ENCODE measurements at regions not wholly inside any gene's neighbourhood (a gene's known extent, or its start where the extent isn't known, plus 50 kb on each side); places are given as distances from the start of the nearest gene placed in this dataset.

- TF ChIP-seq JUND (IDR thresholded peaks at IDR 0.05): no peak
- TF ChIP-seq YY1 (IDR thresholded peaks at IDR 0.05): no peak
- TF ChIP-seq FOXA1 (IDR thresholded peaks at IDR 0.05): no peak
- TF ChIP-seq RAD21 (IDR thresholded peaks at IDR 0.05): no peak
- TF ChIP-seq EGR1 (IDR thresholded peaks at IDR 0.05; ENCODE audit: low read depth in 2 of 2): no peak
- no peak for TF ChIP-seq REST (IDR thresholded peaks at IDR 0.05)
- H3K27ac ChIP-seq (ENCODE audit: low read depth in 1 of 2, low read length in 2 of 2): no peak overlapping the region
- no peak overlapping the region for H3K9ac ChIP-seq (ENCODE audit: low read depth in 1 of 2, low read length in 2 of 2)
- no peaks in the 10 kb centered on the region for H3K9me3 ChIP-seq (ENCODE audit: control insufficient read depth in 4 of 4, low read length in 3 of 4)
- no peaks in the 10 kb centered on the region for H3K36me3 ChIP-seq (ENCODE audit: control insufficient read depth in 4 of 4, insufficient read depth in 3 of 4, low read depth in 1 of 4, low read length in 3 of 4)
- WGBS: 74% methylated on average over 5 of the region's 5 CpGs
- no peaks in the 10 kb centered on the region for H3K4me1 ChIP-seq (ENCODE audit: control insufficient read depth in 4 of 4, insufficient read depth in 4 of 4, low read length in 3 of 4)
- H3K4me3 ChIP-seq (ENCODE audit: low read depth in 1 of 3, low read length in 3 of 3): no peak overlapping the region
- DNase-seq (ENCODE audit: low spot score): no peak
- H3K27me3 ChIP-seq (ENCODE audit: control insufficient read depth in 4 of 4, insufficient read depth in 4 of 4, low read length in 3 of 4): peaks cover 0 to 2% (median 0%) of the 10 kb centered on the region in 4 donors
Measured at GRCh38 chr10:10526846-10527245, 490.8 kb upstream of the CELF2 start.

- Histone ChIP-seq H3K4me1 (ENCODE audit: control insufficient read depth in 4 of 4, insufficient read depth in 4 of 4, low read length in 3 of 4) (no peaks in the 10 kb centered on the region), H3K9me3 (ENCODE audit: control insufficient read depth in 4 of 4, low read length in 3 of 4) (no peaks in the 10 kb centered on the region), H3K27ac (ENCODE audit: low read depth in 1 of 2, low read length in 2 of 2) (no peak overlapping the region), H3K4me3 (ENCODE audit: low read depth in 1 of 3, low read length in 3 of 3) (no peak overlapping the region), H3K9ac (ENCODE audit: low read depth in 1 of 2, low read length in 2 of 2) (no peak overlapping the region), H3K27me3 (ENCODE audit: control insufficient read depth in 4 of 4, insufficient read depth in 4 of 4, low read length in 3 of 4) (peaks cover 0 to 2% (median 0%) of the 10 kb centered on the region in 4 donors), H3K36me3 (ENCODE audit: control insufficient read depth in 4 of 4, insufficient read depth in 3 of 4, low read depth in 1 of 4, low read length in 3 of 4) (no peaks in the 10 kb centered on the region)
- TF ChIP-seq GABPA (IDR thresholded peaks at IDR 0.05 in 1 of 2, conservative IDR thresholded peaks at IDR 0.05 in 1 of 2): no peak
- no peak for TF ChIP-seq FOXA1 (IDR thresholded peaks at IDR 0.05)
- no peak for TF ChIP-seq RXRA (IDR thresholded peaks at IDR 0.05)
- TF ChIP-seq REST (IDR thresholded peaks at IDR 0.05): no peak
- TF ChIP-seq EGR1 (IDR thresholded peaks at IDR 0.05; ENCODE audit: low read depth in 2 of 2): no peak
- no peak for TF ChIP-seq ZBTB33 (IDR thresholded peaks at IDR 0.05)
- no peak for TF ChIP-seq HNF4A (conservative IDR thresholded peaks at IDR 0.05)
- TF ChIP-seq MAX (IDR thresholded peaks at IDR 0.05): no peak
- TF ChIP-seq FOXA2 (IDR thresholded peaks at IDR 0.05): no peak
- no peak for TF ChIP-seq HNF4G (IDR thresholded peaks at IDR 0.05)
- TF ChIP-seq JUND (IDR thresholded peaks at IDR 0.05): no peak
- TF ChIP-seq CTCF (IDR thresholded peaks at IDR 0.05; ENCODE audit: low read depth, low read length, missing input control): no peak
- TF ChIP-seq TAF1 (conservative IDR thresholded peaks at IDR 0.05): no peak
- TF ChIP-seq RAD21 (IDR thresholded peaks at IDR 0.05): no peak
- TF ChIP-seq YY1 (IDR thresholded peaks at IDR 0.05): no peak
- TF ChIP-seq NR2F2 (IDR thresholded peaks at IDR 0.05): no peak
- no peak for DNase-seq (ENCODE audit: low spot score)
- WGBS: 69% methylated on average over 2 of the region's 2 CpGs
Measured at GRCh38 chr10:10527861-10528562, 489.7 kb upstream of the CELF2 start.
